ENCODE measurements at regions not wholly inside any gene's neighbourhood (a gene's known extent, or its start where the extent isn't known, plus 50 kb on each side); places are given as distances from the start of the nearest gene placed in this dataset.

GRCh38 chr6:168138436-168138835 is 59.4 kb upstream of the FRMD1 start:
- Mint-ChIP-seq H3K27ac (no peak overlapping the region), H3K4me1 (no peaks in the 10 kb centered on the region), H3K36me3 (no peaks in the 10 kb centered on the region), H3K27me3 (ENCODE audit: low read depth in 3 of 3) (peaks cover 5 to 13% (median 7%) of the 10 kb centered on the region in 3 donors), H3K9me3 (no peaks in the 10 kb centered on the region), H3K4me3 (no peak overlapping the region)
- H2AFZ ChIP-seq (ENCODE audit: insufficient read depth, low read depth, low read length, poor library complexity, severe bottlenecking) = no peak overlapping the region
- peaks cover 0 to 2% of the 10 kb centered on the region in 2 donors for H3K27me3 ChIP-seq (ENCODE audit: control insufficient read depth in 2 of 2, insufficient read depth in 2 of 2, low read length in 2 of 2)
- no peak overlapping the region for H3K4me3 ChIP-seq (replicated peaks in 1 of 3; ENCODE audit: low read depth in 2 of 3, low read length in 3 of 3)
- no peaks in the 10 kb centered on the region for H4K20me1 ChIP-seq (ENCODE audit: insufficient read depth, low read length)
- intact Hi-C loops (cut with micrococcal nuclease) = no loop called here
- H3K27ac ChIP-seq (ENCODE audit: low read depth in 1 of 2, low read length in 2 of 2) = no peak overlapping the region
- H3K9me3 ChIP-seq (replicated peaks in 1 of 2; ENCODE audit: control insufficient read depth in 1 of 2, insufficient read depth in 1 of 2, low read length in 2 of 2) = no peaks in the 10 kb centered on the region
- no peaks in the 10 kb centered on the region for H3K4me1 ChIP-seq (ENCODE audit: control insufficient read depth in 1 of 2, insufficient read depth in 2 of 2, low read length in 2 of 2)
- 91% methylated on average over 4 of the region's 6 CpGs for WGBS (ENCODE audit: insufficient coverage)
- no peak overlapping the region for H3K9ac ChIP-seq (ENCODE audit: insufficient read depth, low read length, poor library complexity, severe bottlenecking)
- no peak for TF ChIP-seq CTCF (IDR thresholded peaks at IDR 0.05)
- H3K79me2 ChIP-seq (ENCODE audit: insufficient read depth, low read length) = no peaks in the 10 kb centered on the region
- no peaks in the 10 kb centered on the region for H3K36me3 ChIP-seq (replicated peaks in 1 of 2; ENCODE audit: control insufficient read depth in 1 of 2, insufficient read depth in 2 of 2, low read length in 2 of 2)
- H3K4me2 ChIP-seq (replicated peaks; ENCODE audit: extremely low read depth, low read length, poor library complexity, severe bottlenecking) = no peak overlapping the region
- no peak for DNase-seq

DNA sequence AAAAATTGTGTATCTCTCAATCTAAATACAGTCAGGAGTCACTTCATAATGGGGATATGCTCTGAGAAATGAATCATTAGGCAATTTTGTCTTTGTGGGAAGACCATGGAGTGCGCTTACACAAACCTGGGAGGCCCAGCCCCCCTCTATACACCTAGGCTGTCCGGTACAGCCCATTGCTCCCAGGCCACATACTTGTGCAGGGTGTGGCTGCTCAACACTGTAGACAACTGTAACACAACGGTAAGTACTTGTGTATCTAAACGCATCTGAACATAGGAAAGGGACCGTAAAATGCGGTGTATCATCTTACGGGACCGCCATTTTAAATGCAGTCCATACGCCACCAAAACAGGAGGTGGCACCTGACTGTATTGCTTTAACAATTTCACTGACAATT is 58.0 kb upstream of the FRMD1 start:
- H3K27me3 ChIP-seq (ENCODE audit: control insufficient read depth in 2 of 2, insufficient read depth in 2 of 2, low read length in 2 of 2) = peaks cover 0 to 17% of the 10 kb centered on the region in 2 donors
- H3K27ac ChIP-seq (ENCODE audit: low read depth in 1 of 2, low read length in 2 of 2) = no peak overlapping the region
- no peak for DNase-seq
- TF ChIP-seq CTCF (IDR thresholded peaks at IDR 0.05) = no peak
- no peaks in the 10 kb centered on the region for H4K20me1 ChIP-seq (ENCODE audit: insufficient read depth, low read length)
- H3K4me1 Mint-ChIP-seq = no peaks in the 10 kb centered on the region
- no peak overlapping the region for H3K9ac ChIP-seq (ENCODE audit: insufficient read depth, low read length, poor library complexity, severe bottlenecking)
- H3K9me3 Mint-ChIP-seq = peaks cover 0 to 4% (median 0%) of the 10 kb centered on the region in 7 donors
- intact Hi-C loops (cut with micrococcal nuclease) = no loop called here
- no peaks in the 10 kb centered on the region for H3K36me3 ChIP-seq (replicated peaks in 1 of 2; ENCODE audit: control insufficient read depth in 1 of 2, insufficient read depth in 2 of 2, low read length in 2 of 2)
- no peaks in the 10 kb centered on the region for H3K9me3 ChIP-seq (replicated peaks in 1 of 2; ENCODE audit: control insufficient read depth in 1 of 2, insufficient read depth in 1 of 2, low read length in 2 of 2)
- no peak overlapping the region for H2AFZ ChIP-seq (ENCODE audit: insufficient read depth, low read depth, low read length, poor library complexity, severe bottlenecking)
- no peak overlapping the region for H3K27ac Mint-ChIP-seq
- 96% methylated on average over 7 of the region's 9 CpGs for WGBS (ENCODE audit: insufficient coverage)
- no peak overlapping the region for H3K4me3 ChIP-seq (replicated peaks in 1 of 3; ENCODE audit: low read depth in 2 of 3, low read length in 3 of 3)
- no peak overlapping the region for H3K4me3 Mint-ChIP-seq
- peaks cover 16 to 27% (median 20%) of the 10 kb centered on the region in 3 donors for H3K27me3 Mint-ChIP-seq (ENCODE audit: low read depth in 3 of 3)
- H3K79me2 ChIP-seq (ENCODE audit: insufficient read depth, low read length) = no peaks in the 10 kb centered on the region
- no peaks in the 10 kb centered on the region for H3K4me1 ChIP-seq (ENCODE audit: control insufficient read depth in 1 of 2, insufficient read depth in 2 of 2, low read length in 2 of 2)
- H3K4me2 ChIP-seq (replicated peaks; ENCODE audit: extremely low read depth, low read length, poor library complexity, severe bottlenecking) = no peak overlapping the region
- no peaks in the 10 kb centered on the region for H3K36me3 Mint-ChIP-seq

All from CD14-positive monocyte (primary cell).